K562 (cell line): ENCODE measurements at regions not wholly inside any gene's neighbourhood (a gene's known extent, or its start where the extent isn't known, plus 50 kb on each side); places are given as distances from the start of the nearest gene placed in this dataset.

Source experiments
- AFF4 ChIP-seq: sonication (generic); formaldehyde crosslinking; IDR thresholded peaks from 2 replicates; pipeline ENCODE4 v1.8.0; 2023; ENCODE audit warnings: mild to moderate bottlenecking, missing genetic modification reagents
- CBFB ChIP-seq: sonication (generic); formaldehyde crosslinking; IDR thresholded peaks from 2 replicates; pipeline ENCODE4 v1.4.0; 2020; ENCODE audit warnings: mild to moderate bottlenecking, missing genetic modification reagents
- FOXA1 ChIP-seq: fragments of 450-650 bp; IDR thresholded peaks from 2 replicates; pipeline ENCODE4 v1.6.1; 2016; ENCODE audit warnings: mild to moderate bottlenecking, borderline replicate concordance
- FUS ChIP-seq: fragments of 200-400 bp; formaldehyde crosslinking; optimal IDR thresholded peaks from 2 replicates; pipeline ENCODE3; 2017; ENCODE audit warnings: low read depth, low read length
- KLF16 ChIP-seq: IDR thresholded peaks from 2 replicates; pipeline ENCODE4 v1.6.1; 2016; ENCODE audit warnings: antibody characterized with exemption
- NR2C1 ChIP-seq, 2 experiments: fragments of 450-650 bp; IDR thresholded peaks; 2 replicates each; pipeline ENCODE4 v1.6.1; 2017; ENCODE audit warnings: mild to moderate bottlenecking in 2 of 2, antibody characterized with exemption in 1 of 2, inconsistent platforms in 1 of 2, missing compliant biosample characterization in 1 of 2, missing genetic modification characterization in 1 of 2
- RFX5 ChIP-seq: IDR thresholded peaks from 2 replicates; pipeline ENCODE4 v1.6.1; 2011; ENCODE audit warnings: low read depth, mild to moderate bottlenecking, improper control_type of control experiment, low read length
- SIN3B ChIP-seq: fragments of 450-650 bp; IDR thresholded peaks from 2 replicates; pipeline ENCODE4 v1.6.1; 2017; ENCODE audit warnings: low read depth, mild to moderate bottlenecking, moderate library complexity
- ZNF77 ChIP-seq: fragments of 250-450 bp; sonication (Bioruptor Pico); IDR thresholded peaks from 2 replicates; pipeline ENCODE4 v1.5.0; 2020
- TF ChIP-seq, protein P1 (sequence below), 2 experiments: fragments of 150-350 bp in 1 of 2; IDR thresholded peaks; 2 replicates each; pipeline ENCODE4 v1.6.1; 2012 to 2016; ENCODE audit warnings: low read depth in 2 of 2, low read length in 2 of 2, mild to moderate bottlenecking in 1 of 2, moderate library complexity in 1 of 2

GRCh38 chr5:166050531-166050930 lies 2240.9 kb upstream of the WWC1 start (continued):
- TF ChIP-seq, protein P1, sequence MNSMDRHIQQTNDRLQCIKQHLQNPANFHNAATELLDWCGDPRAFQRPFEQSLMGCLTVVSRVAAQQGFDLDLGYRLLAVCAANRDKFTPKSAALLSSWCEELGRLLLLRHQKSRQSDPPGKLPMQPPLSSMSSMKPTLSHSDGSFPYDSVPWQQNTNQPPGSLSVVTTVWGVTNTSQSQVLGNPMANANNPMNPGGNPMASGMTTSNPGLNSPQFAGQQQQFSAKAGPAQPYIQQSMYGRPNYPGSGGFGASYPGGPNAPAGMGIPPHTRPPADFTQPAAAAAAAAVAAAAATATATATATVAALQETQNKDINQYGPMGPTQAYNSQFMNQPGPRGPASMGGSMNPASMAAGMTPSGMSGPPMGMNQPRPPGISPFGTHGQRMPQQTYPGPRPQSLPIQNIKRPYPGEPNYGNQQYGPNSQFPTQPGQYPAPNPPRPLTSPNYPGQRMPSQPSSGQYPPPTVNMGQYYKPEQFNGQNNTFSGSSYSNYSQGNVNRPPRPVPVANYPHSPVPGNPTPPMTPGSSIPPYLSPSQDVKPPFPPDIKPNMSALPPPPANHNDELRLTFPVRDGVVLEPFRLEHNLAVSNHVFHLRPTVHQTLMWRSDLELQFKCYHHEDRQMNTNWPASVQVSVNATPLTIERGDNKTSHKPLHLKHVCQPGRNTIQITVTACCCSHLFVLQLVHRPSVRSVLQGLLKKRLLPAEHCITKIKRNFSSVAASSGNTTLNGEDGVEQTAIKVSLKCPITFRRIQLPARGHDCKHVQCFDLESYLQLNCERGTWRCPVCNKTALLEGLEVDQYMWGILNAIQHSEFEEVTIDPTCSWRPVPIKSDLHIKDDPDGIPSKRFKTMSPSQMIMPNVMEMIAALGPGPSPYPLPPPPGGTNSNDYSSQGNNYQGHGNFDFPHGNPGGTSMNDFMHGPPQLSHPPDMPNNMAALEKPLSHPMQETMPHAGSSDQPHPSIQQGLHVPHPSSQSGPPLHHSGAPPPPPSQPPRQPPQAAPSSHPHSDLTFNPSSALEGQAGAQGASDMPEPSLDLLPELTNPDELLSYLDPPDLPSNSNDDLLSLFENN (IDR thresholded peaks at IDR 0.05; ENCODE audit: low read depth in 2 of 2, low read length in 2 of 2): no peak
- TF ChIP-seq SIN3B (no peak), FUS (no peak), RFX5 (no peak), AFF4 (no peak), NR2C1 (IDR thresholded peaks at IDR 0.05) (no peak), NR2C1 (tag; IDR thresholded peaks at IDR 0.05) (no peak), KLF16 (no peak), ZNF77 (no peak), FOXA1 (no peak), CBFB (CRISPR knock-in tag) (no peak)
